WTC11 (cell line): ENCODE measurements at regions not wholly inside any gene's neighbourhood (a gene's known extent, or its start where the extent isn't known, plus 50 kb on each side); places are given as distances from the start of the nearest gene placed in this dataset.

ENCODE experiments used
- AFF4 ChIP-seq: sonication (generic); formaldehyde crosslinking; IDR thresholded peaks from 2 replicates; pipeline ENCODE4 v1.8.1; 2023; ENCODE audit warnings: mild to moderate bottlenecking, missing genetic modification reagents, borderline replicate concordance
- ATF2 ChIP-seq: sonication (generic); formaldehyde crosslinking; IDR thresholded peaks from 2 replicates; pipeline ENCODE4 v1.8.1; 2022; ENCODE audit warnings: low read depth, missing genetic modification reagents, borderline replicate concordance
- CTCF ChIP-seq: fragments of 200-600 bp; IDR thresholded peaks from 2 replicates; pipeline ENCODE4 v1.8.0; 2022; ENCODE audit warnings: antibody characterized with exemption
- FOXK1 ChIP-seq: sonication (generic); formaldehyde crosslinking; IDR thresholded peaks from 2 replicates; pipeline ENCODE4 v1.8.0; 2022; ENCODE audit warnings: mild to moderate bottlenecking, moderate library complexity, missing genetic modification reagents

GRCh38 chr12:13270817-13271216, 74.3 kb downstream of the EMP1 start:
- no peak for TF ChIP-seq ATF2 (CRISPR knock-in tag)
- no peak for TF ChIP-seq CTCF
- TF ChIP-seq FOXK1 (CRISPR knock-in tag) = no peak
- TF ChIP-seq AFF4 (CRISPR knock-in tag) = no peak
